ENCODE measurements at regions not wholly inside any gene's neighbourhood (a gene's known extent, or its start where the extent isn't known, plus 50 kb on each side); places are given as distances from the start of the nearest gene placed in this dataset.

- peaks cover 0 to 9% (median 5%) of the 10 kb centered on the region in 4 experiments for H3K4me1 ChIP-seq (ENCODE audit: control extremely low read depth in 1 of 4, control insufficient read depth in 4 of 4, insufficient read depth in 4 of 4, low read length in 3 of 4)
- DNase-seq: no peak
- no peaks in the 10 kb centered on the region for H3K36me3 ChIP-seq (ENCODE audit: control insufficient read depth in 4 of 4, insufficient read depth in 4 of 4, low read length in 3 of 4)
- POLR2A ChIA-PET: no interaction called here
- no peak overlapping the region for H3K4me3 ChIP-seq (ENCODE audit: control insufficient read depth in 1 of 7, extremely low read depth in 1 of 7, insufficient read depth in 4 of 7, low read depth in 2 of 7, low read length in 6 of 7)
- peaks cover 0 to 6% (median 3%) of the 10 kb centered on the region in 5 experiments for H3K9me3 ChIP-seq (ENCODE audit: control extremely low read depth in 1 of 5, control insufficient read depth in 4 of 5, insufficient read depth in 2 of 5, low read depth in 1 of 5, low read length in 4 of 5)
- H3K27ac ChIP-seq (ENCODE audit: insufficient read depth in 1 of 2, low read depth in 1 of 2, low read length in 2 of 2, poor library complexity in 1 of 2, severe bottlenecking in 2 of 2): no peak overlapping the region
- 100% methylated on average over 2 of the region's 2 CpGs for WGBS (ENCODE audit: insufficient coverage)
- CTCF ChIA-PET: no interaction called here
- no peaks in the 10 kb centered on the region for H3K27me3 ChIP-seq (replicated peaks in 2 of 5; ENCODE audit: control insufficient read depth in 4 of 5, insufficient read depth in 5 of 5, low read length in 4 of 5)
Observed at GRCh38 chr9:6067426-6067825, 52.0 kb upstream of the RANBP6 start.

All from common myeloid progenitor, CD34-positive (primary cell).